Activated naive CD4-positive, alpha-beta T cell treated with anti-CD3 and anti-CD28 coated beads, Interleukin-2, amount 50 U/mL, for 24 hours (primary cell): ENCODE measurements at regions not wholly inside any gene's neighbourhood (a gene's known extent, or its start where the extent isn't known, plus 50 kb on each side); places are given as distances from the start of the nearest gene placed in this dataset.

Experiments used
- H3K27ac Mint-ChIP-seq: one replicate; pipeline ENCODE4 v1.8.0; 2021; ENCODE audit warnings: mild to moderate bottlenecking, mixed read lengths
- H3K27me3 Mint-ChIP-seq: one replicate; pipeline ENCODE4 v1.8.0; 2021; ENCODE audit warnings: mixed read lengths
- H3K36me3 Mint-ChIP-seq: one replicate; pipeline ENCODE4 v1.8.0; 2021; ENCODE audit warnings: mixed read lengths
- H3K4me1 Mint-ChIP-seq: one replicate; pipeline ENCODE4 v1.8.0; 2021; ENCODE audit warnings: mixed read lengths
- H3K4me3 Mint-ChIP-seq: one replicate; pipeline ENCODE4 v1.8.0; 2021; ENCODE audit warnings: mild to moderate bottlenecking, mixed read lengths
- H3K9me3 Mint-ChIP-seq: one replicate; pipeline ENCODE4 v1.8.0; 2021; ENCODE audit warnings: mixed read lengths

GRCh38 chr5:4939042-4939781, 200.9 kb upstream of the ADAMTS16 start:
- Mint-ChIP-seq H3K4me1 (no peaks in the 10 kb centered on the region), H3K9me3 (no peaks in the 10 kb centered on the region), H3K4me3 (no peak overlapping the region), H3K36me3 (no peaks in the 10 kb centered on the region), H3K27ac (no peak overlapping the region), H3K27me3 (no peaks in the 10 kb centered on the region)

GRCh38 chr5:4941161-4941560, 199.0 kb upstream of the ADAMTS16 start:
- no peaks in the 10 kb centered on the region for H3K36me3 Mint-ChIP-seq

GRCh38 chr5:4941957-4942830, 197.9 kb upstream of the ADAMTS16 start:
- Mint-ChIP-seq H3K4me3 (no peak overlapping the region), H3K27ac (no peak overlapping the region), H3K36me3 (no peaks in the 10 kb centered on the region), H3K9me3 (no peaks in the 10 kb centered on the region), H3K4me1 (no peaks in the 10 kb centered on the region), H3K27me3 (no peaks in the 10 kb centered on the region)

More at GRCh38 chr5:4941161-4941560, 199.0 kb upstream of the ADAMTS16 start:
- H3K27ac Mint-ChIP-seq = no peak overlapping the region
- H3K27me3 Mint-ChIP-seq = no peaks in the 10 kb centered on the region
- no peak overlapping the region for H3K4me3 Mint-ChIP-seq
- H3K9me3 Mint-ChIP-seq = no peaks in the 10 kb centered on the region
- H3K4me1 Mint-ChIP-seq = no peaks in the 10 kb centered on the region

- Mint-ChIP-seq H3K4me3 (no peak overlapping the region), H3K36me3 (no peaks in the 10 kb centered on the region), H3K27me3 (no peaks in the 10 kb centered on the region), H3K27ac (no peak overlapping the region), H3K4me1 (no peaks in the 10 kb centered on the region), H3K9me3 (no peaks in the 10 kb centered on the region)
Measured at GRCh38 chr5:4942831-4943178, 197.3 kb upstream of the ADAMTS16 start.

- Mint-ChIP-seq H3K9me3 (no peaks in the 10 kb centered on the region), H3K4me3 (no peak overlapping the region), H3K4me1 (no peaks in the 10 kb centered on the region), H3K27ac (no peak overlapping the region), H3K27me3 (no peaks in the 10 kb centered on the region), H3K36me3 (no peaks in the 10 kb centered on the region)
Measured at GRCh38 chr5:4945296-4945695, 194.8 kb upstream of the ADAMTS16 start.

GRCh38 chr5:4947106-4947505, 193.0 kb upstream of the ADAMTS16 start:
- H3K27me3 Mint-ChIP-seq = no peaks in the 10 kb centered on the region
- H3K27ac Mint-ChIP-seq = no peak overlapping the region
- no peaks in the 10 kb centered on the region for H3K9me3 Mint-ChIP-seq
- H3K36me3 Mint-ChIP-seq = no peaks in the 10 kb centered on the region
- H3K4me3 Mint-ChIP-seq = no peak overlapping the region
- no peaks in the 10 kb centered on the region for H3K4me1 Mint-ChIP-seq

- H3K4me3 Mint-ChIP-seq = no peak overlapping the region
- H3K27ac Mint-ChIP-seq = no peak overlapping the region
- H3K36me3 Mint-ChIP-seq = no peaks in the 10 kb centered on the region
- H3K9me3 Mint-ChIP-seq = no peaks in the 10 kb centered on the region
- no peaks in the 10 kb centered on the region for H3K27me3 Mint-ChIP-seq
- H3K4me1 Mint-ChIP-seq = no peaks in the 10 kb centered on the region
Measured at GRCh38 chr5:4947893-4948536, 192.1 kb upstream of the ADAMTS16 start.

GRCh38 chr5:4949108-4949507, 191.0 kb upstream of the ADAMTS16 start:
- Mint-ChIP-seq H3K36me3 (no peaks in the 10 kb centered on the region), H3K4me1 (no peaks in the 10 kb centered on the region), H3K9me3 (no peaks in the 10 kb centered on the region), H3K27ac (no peak overlapping the region), H3K4me3 (no peak overlapping the region), H3K27me3 (no peaks in the 10 kb centered on the region)

GRCh38 chr5:4953576-4953975, 186.6 kb upstream of the ADAMTS16 start:
- Mint-ChIP-seq H3K36me3 (no peaks in the 10 kb centered on the region), H3K27me3 (no peaks in the 10 kb centered on the region), H3K4me3 (no peak overlapping the region), H3K4me1 (no peaks in the 10 kb centered on the region), H3K9me3 (no peaks in the 10 kb centered on the region), H3K27ac (no peak overlapping the region)

GRCh38 chr5:4954048-4954447, 186.1 kb upstream of the ADAMTS16 start:
- H3K4me3 Mint-ChIP-seq = no peak overlapping the region
- H3K27me3 Mint-ChIP-seq = no peaks in the 10 kb centered on the region
- H3K27ac Mint-ChIP-seq = no peak overlapping the region
- H3K9me3 Mint-ChIP-seq = no peaks in the 10 kb centered on the region
- H3K36me3 Mint-ChIP-seq = no peaks in the 10 kb centered on the region
- H3K4me1 Mint-ChIP-seq = no peaks in the 10 kb centered on the region

GRCh38 chr5:4963265-4963664, 176.9 kb upstream of the ADAMTS16 start:
- no peaks in the 10 kb centered on the region for H3K9me3 Mint-ChIP-seq
- H3K27ac Mint-ChIP-seq = no peak overlapping the region
- no peaks in the 10 kb centered on the region for H3K36me3 Mint-ChIP-seq
- no peaks in the 10 kb centered on the region for H3K4me1 Mint-ChIP-seq
- H3K4me3 Mint-ChIP-seq = no peak overlapping the region
- no peaks in the 10 kb centered on the region for H3K27me3 Mint-ChIP-seq

GRCh38 chr5:4969351-4969750, 170.8 kb upstream of the ADAMTS16 start:
- Mint-ChIP-seq H3K27me3 (no peaks in the 10 kb centered on the region), H3K36me3 (no peaks in the 10 kb centered on the region), H3K4me1 (no peaks in the 10 kb centered on the region), H3K4me3 (no peak overlapping the region), H3K27ac (no peak overlapping the region), H3K9me3 (peaks cover 5% of the 10 kb centered on the region)

GRCh38 chr5:4970171-4970570, 170.0 kb upstream of the ADAMTS16 start:
- peaks cover 5% of the 10 kb centered on the region for H3K9me3 Mint-ChIP-seq
- H3K4me1 Mint-ChIP-seq = no peaks in the 10 kb centered on the region

GRCh38 chr5:4976902-4977301, 163.2 kb upstream of the ADAMTS16 start:
- no peaks in the 10 kb centered on the region for H3K36me3 Mint-ChIP-seq
- no peak overlapping the region for H3K27ac Mint-ChIP-seq
- no peaks in the 10 kb centered on the region for H3K9me3 Mint-ChIP-seq
- no peak overlapping the region for H3K4me3 Mint-ChIP-seq
- H3K4me1 Mint-ChIP-seq = no peaks in the 10 kb centered on the region
- H3K27me3 Mint-ChIP-seq = peaks cover 2% of the 10 kb centered on the region

More at GRCh38 chr5:4970171-4970570, 170.0 kb upstream of the ADAMTS16 start:
- Mint-ChIP-seq H3K27ac (no peak overlapping the region), H3K27me3 (peaks cover under 1% of the 10 kb centered on the region), H3K4me3 (no peak overlapping the region), H3K36me3 (no peaks in the 10 kb centered on the region)

GRCh38 chr5:4977416-4978110, 162.6 kb upstream of the ADAMTS16 start:
- Mint-ChIP-seq H3K4me1 (no peaks in the 10 kb centered on the region), H3K27me3 (peaks cover 2% of the 10 kb centered on the region), H3K9me3 (no peaks in the 10 kb centered on the region), H3K4me3 (no peak overlapping the region), H3K36me3 (no peaks in the 10 kb centered on the region), H3K27ac (no peak overlapping the region)
